ENCODE measurements at regions not wholly inside any gene's neighbourhood (a gene's known extent, or its start where the extent isn't known, plus 50 kb on each side); places are given as distances from the start of the nearest gene placed in this dataset.

GRCh38 chr13:106133025-106133424 lies 402.4 kb downstream of the EFNB2 start:
- Histone ChIP-seq H4K20me1 (ENCODE audit: insufficient read depth, low read length) (no peaks in the 10 kb centered on the region; the same call in 1 of the 2 replicates), H3K4me2 (ENCODE audit: low read length) (no peak overlapping the region), H3K27ac (ENCODE audit: low read depth, low read length, poor library complexity, severe bottlenecking) (no peak overlapping the region), H3K36me3 (ENCODE audit: insufficient read depth, low read length) (no peaks in the 10 kb centered on the region), H3K79me2 (ENCODE audit: insufficient read depth, low read length) (no peaks in the 10 kb centered on the region), H3K4me3 (ENCODE audit: low read depth, low read length, poor library complexity, severe bottlenecking) (no peak overlapping the region), H3K9me2 (ENCODE audit: low read depth, low read length) (no peaks in the 10 kb centered on the region; the same call in 1 of the 2 replicates), H3F3A (ENCODE audit: insufficient read depth, low read length) (no peaks in the 10 kb centered on the region), H2AFZ (ENCODE audit: low read length) (no peak overlapping the region), H3K9ac (ENCODE audit: low read length) (no peak overlapping the region), H3K27me3 (ENCODE audit: insufficient read depth, low read length) (no peaks in the 10 kb centered on the region), H3K9me3 (ENCODE audit: low read length) (no peaks in the 10 kb centered on the region), H3K4me1 (ENCODE audit: insufficient read depth, low read length, severe bottlenecking) (no peaks in the 10 kb centered on the region)
- TF ChIP-seq EZH2 (IDR thresholded peaks at IDR 0.05; ENCODE audit: borderline replicate concordance, low read length) = no peak
- TF ChIP-seq, protein P1, sequence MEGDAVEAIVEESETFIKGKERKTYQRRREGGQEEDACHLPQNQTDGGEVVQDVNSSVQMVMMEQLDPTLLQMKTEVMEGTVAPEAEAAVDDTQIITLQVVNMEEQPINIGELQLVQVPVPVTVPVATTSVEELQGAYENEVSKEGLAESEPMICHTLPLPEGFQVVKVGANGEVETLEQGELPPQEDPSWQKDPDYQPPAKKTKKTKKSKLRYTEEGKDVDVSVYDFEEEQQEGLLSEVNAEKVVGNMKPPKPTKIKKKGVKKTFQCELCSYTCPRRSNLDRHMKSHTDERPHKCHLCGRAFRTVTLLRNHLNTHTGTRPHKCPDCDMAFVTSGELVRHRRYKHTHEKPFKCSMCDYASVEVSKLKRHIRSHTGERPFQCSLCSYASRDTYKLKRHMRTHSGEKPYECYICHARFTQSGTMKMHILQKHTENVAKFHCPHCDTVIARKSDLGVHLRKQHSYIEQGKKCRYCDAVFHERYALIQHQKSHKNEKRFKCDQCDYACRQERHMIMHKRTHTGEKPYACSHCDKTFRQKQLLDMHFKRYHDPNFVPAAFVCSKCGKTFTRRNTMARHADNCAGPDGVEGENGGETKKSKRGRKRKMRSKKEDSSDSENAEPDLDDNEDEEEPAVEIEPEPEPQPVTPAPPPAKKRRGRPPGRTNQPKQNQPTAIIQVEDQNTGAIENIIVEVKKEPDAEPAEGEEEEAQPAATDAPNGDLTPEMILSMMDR (IDR thresholded peaks at IDR 0.05; ENCODE audit: low read length) = no peak

DNA sequence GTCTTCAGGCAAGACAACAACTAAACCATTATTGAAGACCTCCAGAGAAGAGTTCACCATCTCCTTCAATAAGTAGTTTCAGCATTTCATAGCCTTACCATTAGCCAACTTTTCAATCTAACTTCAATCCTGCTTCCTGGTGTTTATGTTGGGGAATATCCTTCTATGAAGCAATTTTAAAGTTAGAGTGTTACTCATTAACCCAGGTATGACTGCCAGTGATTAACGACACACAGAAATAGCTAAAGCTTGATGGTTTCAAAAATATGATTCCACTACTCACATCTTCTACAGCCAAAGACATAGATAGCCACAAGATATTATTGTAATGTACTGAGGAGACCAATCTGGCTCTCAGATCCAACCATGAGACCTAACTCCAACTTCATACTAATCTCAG lies 403.2 kb downstream of the EFNB2 start:
- no peak for TF ChIP-seq EZH2 (IDR thresholded peaks at IDR 0.05; ENCODE audit: borderline replicate concordance, low read length)
- TF ChIP-seq, protein P1 (IDR thresholded peaks at IDR 0.05; ENCODE audit: low read length) = no peak

DNA sequence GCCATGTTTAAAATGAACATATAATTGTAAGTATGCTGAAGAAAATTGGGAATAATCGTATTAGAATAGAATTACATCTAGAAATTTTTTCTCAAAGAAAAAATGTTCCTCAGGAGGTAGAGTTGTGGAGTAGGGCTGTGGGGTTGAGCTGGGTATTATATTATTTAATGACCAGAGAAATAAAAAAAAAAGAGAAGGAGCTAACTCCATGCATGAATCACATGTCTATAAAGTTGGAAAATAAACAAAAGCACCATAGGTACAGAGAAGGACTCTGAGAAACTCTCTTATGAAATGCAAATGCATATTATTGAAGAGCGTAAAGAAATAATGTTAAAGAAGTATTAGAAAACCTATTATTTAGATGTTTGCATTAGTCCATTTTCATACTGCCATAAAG lies 405.5 kb downstream of the EFNB2 start:
- no peak overlapping the region for H3K4me2 ChIP-seq (ENCODE audit: low read length)
- no peaks in the 10 kb centered on the region for H3K27me3 ChIP-seq (ENCODE audit: insufficient read depth, low read length)
- H3F3A ChIP-seq (ENCODE audit: insufficient read depth, low read length) = no peaks in the 10 kb centered on the region
- H4K20me1 ChIP-seq (ENCODE audit: insufficient read depth, low read length) = no peaks in the 10 kb centered on the region; the same call in 1 of the 2 replicates
- no peak overlapping the region for H2AFZ ChIP-seq (ENCODE audit: low read length)
- H3K9me3 ChIP-seq (ENCODE audit: low read length) = no peaks in the 10 kb centered on the region
- H3K79me2 ChIP-seq (ENCODE audit: insufficient read depth, low read length) = no peaks in the 10 kb centered on the region
- H3K4me3 ChIP-seq (ENCODE audit: low read depth, low read length, poor library complexity, severe bottlenecking) = no peak overlapping the region
- no peaks in the 10 kb centered on the region for H3K36me3 ChIP-seq (ENCODE audit: insufficient read depth, low read length)
- no peak overlapping the region for H3K9ac ChIP-seq (ENCODE audit: low read length)
- H3K9me2 ChIP-seq (ENCODE audit: low read depth, low read length) = no peaks in the 10 kb centered on the region; the same call in 1 of the 2 replicates
- no peak for TF ChIP-seq EZH2 (IDR thresholded peaks at IDR 0.05; ENCODE audit: borderline replicate concordance, low read length)
- H3K4me1 ChIP-seq (ENCODE audit: insufficient read depth, low read length, severe bottlenecking) = no peaks in the 10 kb centered on the region
- no peak overlapping the region for H3K27ac ChIP-seq (ENCODE audit: low read depth, low read length, poor library complexity, severe bottlenecking)

More for the DNA sequence above, 403.2 kb downstream of the EFNB2 start:
- H3K4me3 ChIP-seq (ENCODE audit: low read depth, low read length, poor library complexity, severe bottlenecking) = no peak overlapping the region
- H4K20me1 ChIP-seq (ENCODE audit: insufficient read depth, low read length) = no peaks in the 10 kb centered on the region; the same call in 1 of the 2 replicates
- no peak overlapping the region for H3K9ac ChIP-seq (ENCODE audit: low read length)
- no peak overlapping the region for H3K27ac ChIP-seq (ENCODE audit: low read depth, low read length, poor library complexity, severe bottlenecking)
- H3K9me3 ChIP-seq (ENCODE audit: low read length) = no peaks in the 10 kb centered on the region
- H3K79me2 ChIP-seq (ENCODE audit: insufficient read depth, low read length) = no peaks in the 10 kb centered on the region
- H2AFZ ChIP-seq (ENCODE audit: low read length) = no peak overlapping the region
- no peaks in the 10 kb centered on the region; the same call in 1 of the 2 replicates for H3K9me2 ChIP-seq (ENCODE audit: low read depth, low read length)
- no peaks in the 10 kb centered on the region for H3K4me1 ChIP-seq (ENCODE audit: insufficient read depth, low read length, severe bottlenecking)
- no peaks in the 10 kb centered on the region for H3K27me3 ChIP-seq (ENCODE audit: insufficient read depth, low read length)
- no peaks in the 10 kb centered on the region for H3K36me3 ChIP-seq (ENCODE audit: insufficient read depth, low read length)
- no peak overlapping the region for H3K4me2 ChIP-seq (ENCODE audit: low read length)
- no peaks in the 10 kb centered on the region for H3F3A ChIP-seq (ENCODE audit: insufficient read depth, low read length)

DNA sequence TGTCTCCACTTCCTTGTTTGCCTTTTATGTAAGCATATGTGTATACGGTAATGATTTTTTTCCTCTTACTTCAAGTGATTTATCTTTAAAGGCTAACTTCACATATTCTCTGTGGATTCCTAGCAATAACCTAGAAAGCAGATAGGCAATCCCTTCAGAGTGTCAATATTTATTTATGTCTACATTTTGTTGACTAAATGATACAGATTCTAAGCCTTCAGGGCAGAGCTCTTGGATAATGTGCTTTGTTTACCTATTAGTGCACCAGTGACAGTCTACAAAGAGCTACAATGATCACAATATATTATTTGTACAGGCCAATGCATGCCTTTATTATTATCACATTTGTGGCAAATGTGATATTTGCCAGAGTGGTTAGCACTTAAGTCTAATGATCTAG lies 406.2 kb downstream of the EFNB2 start:
- Histone ChIP-seq H3F3A (ENCODE audit: insufficient read depth, low read length) (no peaks in the 10 kb centered on the region), H4K20me1 (ENCODE audit: insufficient read depth, low read length) (no peaks in the 10 kb centered on the region; the same call in 1 of the 2 replicates), H3K4me1 (ENCODE audit: insufficient read depth, low read length, severe bottlenecking) (no peaks in the 10 kb centered on the region), H3K4me3 (ENCODE audit: low read depth, low read length, poor library complexity, severe bottlenecking) (no peak overlapping the region), H3K36me3 (ENCODE audit: insufficient read depth, low read length) (no peaks in the 10 kb centered on the region), H3K4me2 (ENCODE audit: low read length) (no peak overlapping the region), H3K9ac (ENCODE audit: low read length) (no peak overlapping the region), H3K9me2 (ENCODE audit: low read depth, low read length) (no peaks in the 10 kb centered on the region; the same call in 1 of the 2 replicates), H3K79me2 (ENCODE audit: insufficient read depth, low read length) (no peaks in the 10 kb centered on the region), H3K27me3 (ENCODE audit: insufficient read depth, low read length) (no peaks in the 10 kb centered on the region), H3K27ac (ENCODE audit: low read depth, low read length, poor library complexity, severe bottlenecking) (no peak overlapping the region), H2AFZ (ENCODE audit: low read length) (no peak overlapping the region), H3K9me3 (ENCODE audit: low read length) (no peaks in the 10 kb centered on the region)
- TF ChIP-seq EZH2 (IDR thresholded peaks at IDR 0.05; ENCODE audit: borderline replicate concordance, low read length) = no peak
- TF ChIP-seq, protein P1 (IDR thresholded peaks at IDR 0.05; ENCODE audit: low read length) = no peak
